Mesenchymal stem cell (in vitro differentiated cells and primary cell): ENCODE measurements at regions not wholly inside any gene's neighbourhood (a gene's known extent, or its start where the extent isn't known, plus 50 kb on each side); places are given as distances from the start of the nearest gene placed in this dataset.
A peak's percentile ranks its signal among the peaks of the same experiment; 100 is the strongest.

Source experiments
- DNase-seq: peaks from one replicate; pipeline ENCODE4 v3.0.0-alpha.2; 2013
- H2AFZ ChIP-seq: one replicate; pipeline ENCODE4 v1.6.1; 2013; ENCODE audit warnings: low read depth, mild to moderate bottlenecking, control low read depth, inconsistent platforms, low read length, moderate library complexity
- H2AK5ac ChIP-seq: 2 replicates; pipeline ENCODE4 v1.6.1; 2013; ENCODE audit warnings: low read length, moderate library complexity, mild to moderate bottlenecking, inconsistent platforms; ENCODE audit not compliant: severe bottlenecking
- H2BK120ac ChIP-seq: one replicate; pipeline ENCODE4 v1.6.1; 2013; ENCODE audit warnings: low read depth, mild to moderate bottlenecking, inconsistent platforms, low read length, moderate library complexity
- H2BK12ac ChIP-seq, 2 experiments: one replicate each; pipeline ENCODE4 v1.6.1; 2013; ENCODE audit warnings: inconsistent platforms in 2 of 2, low read length in 2 of 2, mild to moderate bottlenecking in 2 of 2, moderate library complexity in 2 of 2, control low read depth in 1 of 2
- H2BK15ac ChIP-seq: one replicate; pipeline ENCODE4 v1.6.1; 2013; ENCODE audit warnings: mild to moderate bottlenecking, low read depth, inconsistent platforms; ENCODE audit not compliant: poor library complexity, severe bottlenecking
- H2BK5ac ChIP-seq: 2 replicates; pipeline ENCODE4 v1.6.1; 2013; ENCODE audit warnings: low read depth, mild to moderate bottlenecking, low read length, control low read depth, inconsistent platforms; ENCODE audit not compliant: poor library complexity, severe bottlenecking
- H3K14ac ChIP-seq, 2 experiments: one replicate each; pipeline ENCODE4 v1.6.1; 2013; ENCODE audit warnings: inconsistent platforms in 2 of 2, low read length in 2 of 2, control low read depth in 1 of 2, mild to moderate bottlenecking in 1 of 2, moderate library complexity in 1 of 2
- H3K18ac ChIP-seq, 2 experiments: one replicate each; pipeline ENCODE4 v1.6.1; 2013; ENCODE audit warnings: inconsistent platforms in 2 of 2, low read length in 2 of 2, control low read depth in 1 of 2, low read depth in 1 of 2, mild to moderate bottlenecking in 1 of 2
- H3K23ac ChIP-seq, 2 experiments: one replicate each; pipeline ENCODE4 v1.6.1; 2013; ENCODE audit warnings: inconsistent platforms in 2 of 2, low read length in 2 of 2, mild to moderate bottlenecking in 2 of 2, moderate library complexity in 2 of 2, control low read depth in 1 of 2
- H3K27ac ChIP-seq: 2 replicates; pipeline ENCODE4 v1.5.1; 2013; ENCODE audit warnings: mild to moderate bottlenecking, moderate library complexity, low read length, control low read depth, inconsistent platforms; ENCODE audit not compliant: poor library complexity, severe bottlenecking
- H3K27me3 ChIP-seq, 2 experiments: 2 replicates each; pipeline versions ENCODE4 v1.6.1 to v1.7.0; 2013; ENCODE audit warnings: low read length in 2 of 2, mild to moderate bottlenecking in 2 of 2, moderate library complexity in 2 of 2, control low read depth in 1 of 2, inconsistent platforms in 1 of 2; ENCODE audit not compliant: control insufficient read depth in 1 of 2, insufficient read depth in 1 of 2
- H3K36me3 ChIP-seq, 2 experiments: 2 replicates each; pipeline versions ENCODE4 v1.6.1 to v1.7.0; 2013; ENCODE audit warnings: low read length in 2 of 2, control low read depth in 1 of 2, inconsistent platforms in 1 of 2, low read depth in 1 of 2, mild to moderate bottlenecking in 1 of 2; ENCODE audit not compliant: insufficient read depth in 2 of 2, control insufficient read depth in 1 of 2
- H3K4ac ChIP-seq, 2 experiments: one replicate each; pipeline ENCODE4 v1.6.1; 2013; ENCODE audit warnings: inconsistent platforms in 2 of 2, low read length in 2 of 2, mild to moderate bottlenecking in 2 of 2, moderate library complexity in 2 of 2, control low read depth in 1 of 2, low read depth in 1 of 2
- H3K4me1 ChIP-seq: 2 replicates; pipeline ENCODE4 v1.6.1; 2013; ENCODE audit warnings: low read depth, low read length, control low read depth; ENCODE audit not compliant: control insufficient read depth, insufficient read depth
- H3K4me2 ChIP-seq: 2 replicates; pipeline ENCODE4 v1.6.1; 2013; ENCODE audit warnings: low read length, mild to moderate bottlenecking, inconsistent platforms; ENCODE audit not compliant: poor library complexity, severe bottlenecking
- H3K4me3 ChIP-seq, 2 experiments: 2 replicates each; pipeline versions ENCODE4 v1.5.1 to v1.7.0; 2013; ENCODE audit warnings: low read length in 2 of 2, mild to moderate bottlenecking in 2 of 2, control low read depth in 1 of 2, low read depth in 1 of 2; ENCODE audit not compliant: insufficient read depth in 1 of 2
- H3K79me1 ChIP-seq: replicated peaks from 2 replicates; pipeline ENCODE4 v1.6.1; 2013; ENCODE audit warnings: mild to moderate bottlenecking, control low read depth, low read length, inconsistent platforms; ENCODE audit not compliant: poor library complexity, severe bottlenecking
- H3K9ac ChIP-seq: 2 replicates; pipeline ENCODE4 v1.7.0; 2013; ENCODE audit warnings: mild to moderate bottlenecking, low read length, moderate library complexity
- H3K9me3 ChIP-seq: 2 replicates; pipeline ENCODE4 v1.7.0; 2013; ENCODE audit warnings: mild to moderate bottlenecking, low read length; ENCODE audit not compliant: control insufficient read depth
- H4K8ac ChIP-seq: one replicate; pipeline ENCODE4 v1.6.1; 2013; ENCODE audit warnings: inconsistent platforms, mild to moderate bottlenecking, low read length, moderate library complexity
- H4K91ac ChIP-seq: one replicate; pipeline ENCODE4 v1.6.1; 2013; ENCODE audit warnings: mild to moderate bottlenecking, low read length, inconsistent platforms
- WGBS: methylation state at CpG from one replicate; pipeline ENCODE4 v1.1.7; 2013; ENCODE audit warnings: mixed read lengths; 5-methylcytosine and 5-hydroxymethylcytosine counted together

DNA sequence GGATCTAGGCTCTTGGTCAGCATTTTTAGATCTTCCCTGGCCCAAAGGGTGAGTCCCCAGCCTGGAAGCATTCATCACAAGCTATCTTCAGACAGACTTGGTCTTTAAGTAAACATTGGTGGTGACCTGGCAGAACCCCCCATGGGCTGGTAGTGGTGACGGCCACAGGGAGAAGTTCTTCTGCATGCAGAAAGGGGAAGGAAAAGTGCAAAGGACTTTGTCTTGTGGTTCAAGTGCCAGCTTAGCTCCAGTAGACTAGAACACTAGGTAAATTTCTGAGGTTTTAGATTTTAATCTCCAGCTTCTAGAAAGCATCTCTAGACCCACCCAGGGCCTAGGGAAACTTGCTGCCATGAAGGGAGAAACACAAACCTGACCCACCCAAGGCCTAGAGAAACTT lies 584.0 kb downstream of the CHSY3 start:
- Histone ChIP-seq H3K27me3 (no peaks in the 10 kb centered on the region), H3K9ac (no peak overlapping the region), H3K14ac (no peak overlapping the region), H4K8ac (no peak overlapping the region), H2BK120ac (no peak overlapping the region), H3K9me3 (peaks cover 3% of the 10 kb centered on the region), H2BK15ac (no peak overlapping the region), H3K27ac (no peak overlapping the region), H4K91ac (no peak overlapping the region), H3K79me1 (no peaks in the 10 kb centered on the region), H2AK5ac (no peak overlapping the region), H3K23ac (no peak overlapping the region), H3K4me1 (no peaks in the 10 kb centered on the region), H3K4ac (no peak overlapping the region), H3K4me3 (no peak overlapping the region), H3K4me2 (no peak overlapping the region), H2AFZ (no peak overlapping the region), H2BK12ac (no peak overlapping the region), H3K36me3 (no peaks in the 10 kb centered on the region), H3K18ac (no peak overlapping the region), H2BK5ac (no peak overlapping the region)
- 100% methylated on average over 1 of the region's 1 CpG for WGBS
- DNase-seq, result no peak

DNA sequence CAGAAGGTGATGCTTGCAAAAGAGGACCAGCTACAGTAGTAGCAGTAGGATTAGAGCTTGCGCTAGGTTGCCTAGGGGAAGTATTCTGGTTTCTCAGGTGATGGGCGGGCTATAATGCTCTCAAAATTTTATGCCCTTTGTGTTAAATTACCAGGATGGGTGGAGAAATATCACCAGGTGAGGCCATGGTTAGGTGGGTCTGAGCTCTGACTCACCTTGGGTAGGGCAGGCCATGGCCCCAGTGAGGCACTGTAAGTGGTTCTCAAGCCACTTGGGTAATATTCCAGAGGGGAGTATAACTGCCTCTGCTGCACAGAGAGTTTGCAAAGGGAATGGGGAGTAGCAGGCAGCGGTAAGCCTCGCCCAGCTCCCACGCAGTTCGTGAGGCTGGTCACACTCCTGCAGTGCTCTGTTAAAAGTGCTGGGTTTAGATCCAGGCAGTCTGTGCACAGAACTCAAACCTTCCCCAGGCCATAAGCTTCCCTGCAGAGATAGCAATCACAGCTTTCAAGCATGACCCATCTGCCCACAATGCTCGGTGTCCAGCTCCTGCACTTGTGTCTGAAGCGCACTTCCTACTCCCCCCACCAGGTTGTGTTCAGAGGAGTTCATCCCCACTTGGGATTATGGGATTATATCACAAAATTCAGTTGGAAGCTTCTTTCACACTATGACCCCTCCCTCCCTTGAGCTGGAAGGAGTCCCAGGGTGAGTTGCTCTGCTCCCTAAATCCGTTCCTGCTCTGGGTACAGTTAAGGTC lies 575.0 kb downstream of the CHSY3 start:
- Histone ChIP-seq H3K36me3 (no peaks in the 10 kb centered on the region), H2BK12ac (no peak overlapping the region), H4K91ac (no peak overlapping the region), H3K79me1 (no peaks in the 10 kb centered on the region), H2BK5ac (no peak overlapping the region), H3K4ac (no peak overlapping the region), H3K18ac (no peak overlapping the region), H3K9me3 (peaks cover 25% of the 10 kb centered on the region), H2BK15ac (no peak overlapping the region), H3K14ac (peak overlapping the region in 1 of 2 experiments; percentile 48), H3K27me3 (no peaks in the 10 kb centered on the region), H4K8ac (no peak overlapping the region), H3K9ac (no peak overlapping the region), H3K4me1 (no peaks in the 10 kb centered on the region), H2BK120ac (no peak overlapping the region), H2AFZ (peak overlapping the region; percentile 3), H3K4me2 (no peak overlapping the region), H3K27ac (no peak overlapping the region), H3K23ac (no peak overlapping the region), H2AK5ac (no peak overlapping the region), H3K4me3 (no peak overlapping the region)
- no peak for DNase-seq
- 92% methylated on average over 9 of the region's 9 CpGs for WGBS

DNA sequence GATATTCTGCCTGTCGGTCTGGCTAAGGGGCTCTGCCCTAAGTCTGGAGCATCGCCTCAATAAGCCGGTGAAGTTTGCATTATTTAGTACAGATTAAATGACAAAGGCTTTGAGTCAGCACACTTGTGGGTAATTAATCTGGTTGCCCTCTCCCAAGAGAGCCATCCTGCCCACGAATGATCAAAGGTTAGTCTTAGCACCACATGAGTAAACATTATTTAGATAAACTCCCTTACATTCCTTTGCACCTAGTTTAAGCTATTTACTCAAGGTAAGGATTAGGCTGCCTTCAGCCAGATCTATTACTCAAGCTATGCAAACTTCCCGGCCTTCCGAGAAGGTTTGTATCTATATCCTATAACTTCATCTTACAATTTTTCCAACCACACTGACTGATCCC lies 572.1 kb downstream of the CHSY3 start:
- Histone ChIP-seq H3K14ac (no peak overlapping the region), H3K27me3 (no peaks in the 10 kb centered on the region), H3K79me1 (no peaks in the 10 kb centered on the region)

DNA sequence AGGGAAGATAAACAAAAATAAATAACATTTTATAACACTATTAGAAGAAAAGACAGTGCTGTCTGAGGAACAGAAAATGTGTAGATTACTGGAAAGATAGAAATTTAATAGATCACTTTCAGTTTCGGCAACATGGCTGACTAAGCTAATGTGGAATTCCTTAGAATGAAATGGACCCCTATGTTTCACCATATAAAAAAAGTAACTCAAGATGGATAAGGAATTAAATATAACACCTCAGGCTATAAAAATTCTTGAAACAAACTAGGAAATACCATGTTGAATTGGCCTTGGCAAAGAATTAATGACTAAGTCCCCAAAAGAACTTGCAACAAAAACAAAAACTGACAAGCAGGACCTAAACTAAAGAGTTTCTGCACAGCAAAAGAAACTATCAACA lies 558.3 kb downstream of the CHSY3 start:
- H3K18ac ChIP-seq, result no peak overlapping the region
- H3K27ac ChIP-seq, result no peak overlapping the region
- no peak overlapping the region for H3K9ac ChIP-seq
- H2BK12ac ChIP-seq, result no peak overlapping the region
- no peak overlapping the region for H2BK5ac ChIP-seq
- no peaks in the 10 kb centered on the region for H3K9me3 ChIP-seq
- no peak overlapping the region for H2BK15ac ChIP-seq
- H2BK120ac ChIP-seq, result no peak overlapping the region
- no peak overlapping the region for H3K14ac ChIP-seq
- H3K23ac ChIP-seq, result no peak overlapping the region
- H3K4ac ChIP-seq, result no peak overlapping the region
- H4K8ac ChIP-seq, result no peak overlapping the region
- H3K36me3 ChIP-seq, result no peaks in the 10 kb centered on the region
- no peak overlapping the region for H2AK5ac ChIP-seq
- no peaks in the 10 kb centered on the region for H3K27me3 ChIP-seq
- H3K4me3 ChIP-seq, result no peak overlapping the region
- H2AFZ ChIP-seq, result no peak overlapping the region
- H3K4me1 ChIP-seq, result no peaks in the 10 kb centered on the region
- WGBS, result no CpG with 5 or more reads among the region's 1 CpG
- no peak overlapping the region for H3K4me2 ChIP-seq
- DNase-seq, result no peak
- no peak overlapping the region for H4K91ac ChIP-seq
- no peaks in the 10 kb centered on the region for H3K79me1 ChIP-seq

More for the DNA sequence above, 572.1 kb downstream of the CHSY3 start:
- no peak overlapping the region for H4K8ac ChIP-seq
- H3K27ac ChIP-seq, result no peak overlapping the region
- no peak overlapping the region for H2AK5ac ChIP-seq
- no peaks in the 10 kb centered on the region for H3K4me1 ChIP-seq
- H2BK120ac ChIP-seq, result no peak overlapping the region
- H4K91ac ChIP-seq, result no peak overlapping the region
- no peak overlapping the region for H3K9ac ChIP-seq
- H2BK12ac ChIP-seq, result no peak overlapping the region
- H2AFZ ChIP-seq, result no peak overlapping the region
- no peak overlapping the region for H3K4ac ChIP-seq
- peaks cover 42% of the 10 kb centered on the region for H3K9me3 ChIP-seq
- H2BK5ac ChIP-seq, result no peak overlapping the region
- DNase-seq, result no peak
- H3K18ac ChIP-seq, result no peak overlapping the region
- no peak overlapping the region for H3K4me3 ChIP-seq
- H3K36me3 ChIP-seq, result no peaks in the 10 kb centered on the region
- no peak overlapping the region for H3K4me2 ChIP-seq
- 86% methylated on average over 6 of the region's 6 CpGs for WGBS
- no peak overlapping the region for H3K23ac ChIP-seq
- no peak overlapping the region for H2BK15ac ChIP-seq
